ENCODE measurements at regions not wholly inside any gene's neighbourhood (a gene's known extent, or its start where the extent isn't known, plus 50 kb on each side); places are given as distances from the start of the nearest gene placed in this dataset.

- no peak for DNase-seq
These were observed 109.8 kb upstream of the RASGRP1 start for GRCh38 chr15:38674448-38674847.

GRCh38 chr15:38678281-38678680 lies 113.7 kb upstream of the RASGRP1 start:
- DNase-seq: no peak

GRCh38 chr15:38680775-38681174 lies 116.2 kb upstream of the RASGRP1 start:
- DNase-seq: no peak

GRCh38 chr15:38682363-38682762 lies 117.7 kb upstream of the RASGRP1 start:
- DNase-seq: no peak

- DNase-seq: no peak
These were observed 118.2 kb upstream of the RASGRP1 start for GRCh38 chr15:38682861-38683260.

GRCh38 chr15:38683382-38684242 lies 119.0 kb upstream of the RASGRP1 start:
- DNase-seq: peak; percentile 26

GRCh38 chr15:38684440-38685010 lies 119.9 kb upstream of the RASGRP1 start:
- no peak for DNase-seq

GRCh38 chr15:38685686-38686339 lies 121.2 kb upstream of the RASGRP1 start:
- no peak for DNase-seq

- DNase-seq: no peak
These were observed 122.7 kb upstream of the RASGRP1 start for GRCh38 chr15:38687340-38687739.

- DNase-seq: no peak
These were observed 123.3 kb upstream of the RASGRP1 start for GRCh38 chr15:38687775-38688495.

- no peak for DNase-seq
These were observed 124.1 kb upstream of the RASGRP1 start for GRCh38 chr15:38688761-38689160.

- no peak for DNase-seq
These were observed 124.9 kb upstream of the RASGRP1 start for GRCh38 chr15:38689522-38689921.

- DNase-seq: no peak
These were observed 125.6 kb upstream of the RASGRP1 start for GRCh38 chr15:38690216-38690615.

GRCh38 chr15:38690719-38691332 lies 126.2 kb upstream of the RASGRP1 start:
- DNase-seq: peak; percentile 17

- DNase-seq: no peak
These were observed 126.8 kb upstream of the RASGRP1 start for GRCh38 chr15:38691377-38691776.

- no peak for DNase-seq
These were observed 127.6 kb upstream of the RASGRP1 start for GRCh38 chr15:38691965-38692788.

GRCh38 chr15:38692789-38693062 lies 128.1 kb upstream of the RASGRP1 start:
- DNase-seq: no peak

- DNase-seq: no peak
These were observed 130.9 kb upstream of the RASGRP1 start for GRCh38 chr15:38695249-38696108.

- DNase-seq: no peak
These were observed 131.6 kb upstream of the RASGRP1 start for GRCh38 chr15:38696109-38696727.

GRCh38 chr15:38696790-38697495 lies 132.3 kb upstream of the RASGRP1 start:
- DNase-seq: no peak
